HFFc6 (cell line): ENCODE measurements at regions not wholly inside any gene's neighbourhood (a gene's known extent, or its start where the extent isn't known, plus 50 kb on each side); places are given as distances from the start of the nearest gene placed in this dataset.

Experiments
- DNase-seq: peaks from one replicate; pipeline ENCODE4 v3.0.0-alpha.2; 2018
- H3K27ac Mint-ChIP-seq: 2 replicates; pipeline ENCODE4 v1.8.0; 2020; ENCODE audit warnings: mild to moderate bottlenecking, mixed read lengths
- H3K27me3 Mint-ChIP-seq: 2 replicates; pipeline ENCODE4 v1.8.0; 2021; ENCODE audit warnings: mild to moderate bottlenecking, moderate library complexity, mixed read lengths; ENCODE audit not compliant: insufficient read depth
- H3K36me3 Mint-ChIP-seq: 2 replicates; pipeline ENCODE4 v1.8.0; 2021; ENCODE audit warnings: low read depth, mixed read lengths
- H3K4me1 Mint-ChIP-seq: 2 replicates; pipeline ENCODE4 v1.8.0; 2020; ENCODE audit warnings: low read depth, mixed read lengths
- H3K4me3 Mint-ChIP-seq: 2 replicates; pipeline ENCODE4 v1.8.0; 2020; ENCODE audit warnings: mild to moderate bottlenecking, moderate library complexity, mixed read lengths
- H3K9me3 Mint-ChIP-seq: 2 replicates; pipeline ENCODE4 v1.8.0; 2020; ENCODE audit warnings: mild to moderate bottlenecking, mixed read lengths
- TF ChIP-seq, protein P1 (sequence below): fragments of 200-600 bp; sonication (generic); IDR thresholded peaks from 2 replicates; pipeline ENCODE4 v1.5.0; 2021; ENCODE audit warnings: antibody characterized with exemption, mild to moderate bottlenecking

DNA sequence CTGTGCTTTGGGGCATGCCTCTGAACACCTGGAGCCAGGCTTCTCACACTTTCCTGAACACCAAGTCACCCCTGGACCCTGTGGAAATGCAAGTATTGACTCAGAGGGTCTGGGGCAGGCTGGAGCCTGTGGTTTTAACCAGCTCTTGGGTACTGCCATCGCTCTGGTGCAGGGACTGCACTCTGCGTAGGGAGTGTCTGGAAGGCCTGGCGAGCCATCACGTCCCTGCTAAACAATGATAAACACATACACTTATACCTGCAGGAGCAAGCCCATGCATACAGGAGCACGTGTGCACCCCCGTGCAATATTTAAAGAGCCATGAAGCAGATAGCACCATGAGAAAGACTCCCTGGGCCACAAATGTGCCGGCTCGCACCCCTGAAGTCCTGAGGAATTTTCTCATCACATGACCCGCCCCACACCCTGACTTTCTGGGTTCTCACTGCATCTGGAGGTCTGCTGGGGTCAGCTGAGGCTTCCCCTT, 267.7 kb downstream of the GADD45G start:
- no peak for DNase-seq
- TF ChIP-seq, protein P1, sequence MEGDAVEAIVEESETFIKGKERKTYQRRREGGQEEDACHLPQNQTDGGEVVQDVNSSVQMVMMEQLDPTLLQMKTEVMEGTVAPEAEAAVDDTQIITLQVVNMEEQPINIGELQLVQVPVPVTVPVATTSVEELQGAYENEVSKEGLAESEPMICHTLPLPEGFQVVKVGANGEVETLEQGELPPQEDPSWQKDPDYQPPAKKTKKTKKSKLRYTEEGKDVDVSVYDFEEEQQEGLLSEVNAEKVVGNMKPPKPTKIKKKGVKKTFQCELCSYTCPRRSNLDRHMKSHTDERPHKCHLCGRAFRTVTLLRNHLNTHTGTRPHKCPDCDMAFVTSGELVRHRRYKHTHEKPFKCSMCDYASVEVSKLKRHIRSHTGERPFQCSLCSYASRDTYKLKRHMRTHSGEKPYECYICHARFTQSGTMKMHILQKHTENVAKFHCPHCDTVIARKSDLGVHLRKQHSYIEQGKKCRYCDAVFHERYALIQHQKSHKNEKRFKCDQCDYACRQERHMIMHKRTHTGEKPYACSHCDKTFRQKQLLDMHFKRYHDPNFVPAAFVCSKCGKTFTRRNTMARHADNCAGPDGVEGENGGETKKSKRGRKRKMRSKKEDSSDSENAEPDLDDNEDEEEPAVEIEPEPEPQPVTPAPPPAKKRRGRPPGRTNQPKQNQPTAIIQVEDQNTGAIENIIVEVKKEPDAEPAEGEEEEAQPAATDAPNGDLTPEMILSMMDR = no peak
- H3K4me3 Mint-ChIP-seq = no peak overlapping the region

DNA sequence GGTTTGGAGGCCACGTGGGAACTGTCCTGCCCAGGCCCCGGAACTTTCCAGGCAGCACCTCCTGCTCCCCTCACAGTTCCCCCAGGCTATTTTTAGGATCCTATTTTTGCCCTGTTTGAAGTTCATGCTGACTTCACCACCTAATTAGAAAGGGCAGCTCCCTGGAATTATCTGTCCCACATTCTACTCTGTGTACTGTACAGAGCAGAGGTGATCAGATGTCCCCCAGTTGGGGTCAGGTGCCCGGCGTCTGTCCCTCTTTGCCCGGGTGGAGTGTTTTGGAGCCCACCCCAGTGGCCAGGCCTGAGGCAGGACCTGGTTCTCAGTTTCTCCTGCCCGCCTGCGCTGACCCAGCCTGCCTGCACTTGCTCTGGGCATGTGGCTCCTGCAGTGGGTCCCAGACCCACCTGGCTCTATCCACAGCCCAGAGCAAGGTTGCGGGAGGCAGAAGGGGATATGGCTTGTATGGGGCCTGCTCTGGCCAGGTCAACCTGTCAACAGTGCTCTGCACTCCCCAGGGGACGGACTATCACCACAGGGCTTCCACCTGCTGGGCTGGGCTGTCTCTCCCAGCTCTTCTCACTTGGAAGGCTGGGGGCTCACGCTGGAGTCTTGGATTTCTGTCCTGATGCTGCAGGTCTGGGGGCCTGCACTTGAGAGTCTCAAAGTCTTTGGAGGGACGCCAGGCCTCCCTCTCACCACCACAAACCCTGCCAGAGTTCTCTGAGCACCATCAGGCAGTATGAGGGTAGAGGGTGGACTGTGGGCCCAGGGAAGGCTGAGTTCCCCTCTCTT, 268.3 kb downstream of the GADD45G start:
- no peak overlapping the region for H3K27ac Mint-ChIP-seq
- peaks cover 49% of the 10 kb centered on the region for H3K9me3 Mint-ChIP-seq
- H3K36me3 Mint-ChIP-seq = no peaks in the 10 kb centered on the region
- no peak overlapping the region for H3K4me3 Mint-ChIP-seq
- TF ChIP-seq, protein P1 = no peak
- DNase-seq = no peak
- no peaks in the 10 kb centered on the region for H3K27me3 Mint-ChIP-seq
- H3K4me1 Mint-ChIP-seq = no peaks in the 10 kb centered on the region

More for the DNA sequence above, 267.7 kb downstream of the GADD45G start:
- Mint-ChIP-seq H3K27ac (no peak overlapping the region), H3K4me1 (no peaks in the 10 kb centered on the region), H3K36me3 (no peaks in the 10 kb centered on the region), H3K9me3 (peaks cover 45% of the 10 kb centered on the region), H3K27me3 (no peaks in the 10 kb centered on the region)

DNA sequence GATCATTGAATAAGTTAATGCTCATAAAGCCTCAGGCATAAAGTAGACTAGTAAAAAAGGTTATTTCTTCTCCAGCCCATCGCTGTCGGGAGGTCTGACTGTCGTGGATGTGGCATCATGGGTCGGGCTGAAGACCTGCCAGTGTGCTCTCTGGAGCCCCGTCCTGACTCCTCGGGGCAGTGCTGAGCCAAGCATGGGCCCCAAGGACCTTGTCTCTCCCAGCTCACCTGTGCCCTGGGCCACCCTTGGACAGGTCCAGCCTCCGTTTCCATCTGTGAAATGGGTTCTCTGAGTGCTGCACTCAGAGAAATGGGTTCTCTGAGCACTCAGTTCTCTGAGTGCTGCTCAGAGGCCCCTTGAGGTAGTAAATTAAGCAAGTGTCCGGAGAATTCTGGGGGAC, 269.0 kb downstream of the GADD45G start:
- TF ChIP-seq, protein P1 = no peak
- Mint-ChIP-seq H3K36me3 (peaks cover 5% of the 10 kb centered on the region; the same call in 1 of the 2 replicates), H3K4me1 (no peaks in the 10 kb centered on the region), H3K27ac (no peak overlapping the region), H3K27me3 (peaks cover 2% of the 10 kb centered on the region; the same call in 1 of the 2 replicates), H3K4me3 (no peak overlapping the region), H3K9me3 (peaks cover 50% of the 10 kb centered on the region)
- DNase-seq = no peak

DNA sequence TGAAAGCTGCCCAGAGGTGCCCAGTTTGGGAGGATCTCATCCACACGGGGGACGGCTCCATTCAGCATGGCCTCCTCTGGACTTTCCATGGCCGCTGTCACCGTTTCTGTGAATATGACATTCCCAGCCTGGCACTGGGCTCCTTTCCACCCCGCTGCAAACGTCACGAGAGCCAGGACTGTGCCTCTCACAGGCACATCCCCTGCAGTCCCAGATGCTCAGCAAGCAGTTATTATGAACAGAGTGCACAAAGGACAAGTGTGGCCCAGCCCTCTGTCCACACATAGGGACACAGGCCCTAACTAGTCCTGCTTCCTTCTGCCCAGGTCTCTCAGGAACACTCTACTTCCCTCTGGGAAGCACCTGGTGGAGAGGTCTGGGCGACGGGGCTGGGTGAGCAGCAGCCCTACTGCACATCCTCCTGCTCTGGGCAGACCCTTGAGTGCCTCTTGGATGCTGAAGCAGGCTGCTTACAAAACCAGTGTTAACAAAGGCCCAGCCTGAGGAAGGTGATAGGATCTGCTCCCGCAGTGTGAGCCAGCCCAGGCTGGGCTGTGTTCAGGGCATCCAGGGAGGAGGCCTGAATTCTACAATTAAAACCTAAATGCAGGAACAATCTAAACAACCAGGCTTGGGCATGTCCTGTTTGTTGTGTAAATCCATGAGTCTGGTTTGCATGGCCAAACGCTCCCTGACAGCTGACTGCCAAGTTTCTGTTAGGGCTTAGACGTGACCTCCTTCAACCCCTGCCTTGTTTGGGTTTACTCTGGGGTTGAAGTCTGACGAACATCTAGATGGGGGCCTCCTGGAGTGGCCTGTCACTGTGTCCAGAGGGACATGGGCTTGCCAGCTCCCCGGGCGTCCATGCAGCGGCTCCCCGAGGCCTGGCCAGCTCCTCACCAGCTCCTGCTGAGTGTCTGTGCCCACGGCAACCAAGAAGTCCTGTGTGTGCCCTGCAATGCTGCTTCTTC, 269.8 kb downstream of the GADD45G start:
- no peak for DNase-seq
- Mint-ChIP-seq H3K4me3 (no peak overlapping the region), H3K27me3 (peaks cover 2% of the 10 kb centered on the region; the same call in 1 of the 2 replicates), H3K36me3 (peaks cover 5% of the 10 kb centered on the region; the same call in 1 of the 2 replicates), H3K9me3 (peaks cover 50% of the 10 kb centered on the region), H3K27ac (no peak overlapping the region), H3K4me1 (no peaks in the 10 kb centered on the region)
- TF ChIP-seq, protein P1 = no peak
